ENCODE measurements at regions not wholly inside any gene's neighbourhood (a gene's known extent, or its start where the extent isn't known, plus 50 kb on each side); places are given as distances from the start of the nearest gene placed in this dataset.

DNA sequence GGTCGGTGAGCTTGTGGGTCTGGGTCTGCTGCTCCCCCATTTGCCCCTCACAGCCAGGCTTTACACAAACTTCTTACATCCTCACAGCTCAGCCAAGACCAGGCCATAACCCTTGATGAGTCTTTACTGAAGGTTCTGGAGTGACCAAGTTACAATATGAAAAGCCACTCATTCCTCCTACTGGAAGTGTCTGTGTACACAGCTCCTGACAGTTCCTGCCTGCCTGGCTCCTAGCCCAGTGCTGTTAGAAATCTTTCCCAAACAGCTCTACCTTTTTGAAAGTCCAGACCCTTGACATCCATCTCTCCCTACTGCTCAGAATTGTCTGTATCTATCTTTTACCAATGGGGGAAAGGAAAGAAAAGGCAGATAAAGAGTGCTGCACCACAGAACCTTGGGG, 106.9 kb downstream of the PAX1 start:
- no peaks in the 10 kb centered on the region for H3K4me1 ChIP-seq (ENCODE audit: low read depth)
- H3K27ac ChIP-seq = no peak overlapping the region
- H3K4me3 ChIP-seq = no peak overlapping the region
- H3K27me3 ChIP-seq = no peaks in the 10 kb centered on the region
- H3K36me3 ChIP-seq = no peaks in the 10 kb centered on the region
- no peaks in the 10 kb centered on the region for H3K9me3 ChIP-seq (ENCODE audit: low read depth)
- DNase-seq (ENCODE audit: low read depth in 1 of 2, low spot score in 1 of 2) = no peak
- TF ChIP-seq, protein P1, sequence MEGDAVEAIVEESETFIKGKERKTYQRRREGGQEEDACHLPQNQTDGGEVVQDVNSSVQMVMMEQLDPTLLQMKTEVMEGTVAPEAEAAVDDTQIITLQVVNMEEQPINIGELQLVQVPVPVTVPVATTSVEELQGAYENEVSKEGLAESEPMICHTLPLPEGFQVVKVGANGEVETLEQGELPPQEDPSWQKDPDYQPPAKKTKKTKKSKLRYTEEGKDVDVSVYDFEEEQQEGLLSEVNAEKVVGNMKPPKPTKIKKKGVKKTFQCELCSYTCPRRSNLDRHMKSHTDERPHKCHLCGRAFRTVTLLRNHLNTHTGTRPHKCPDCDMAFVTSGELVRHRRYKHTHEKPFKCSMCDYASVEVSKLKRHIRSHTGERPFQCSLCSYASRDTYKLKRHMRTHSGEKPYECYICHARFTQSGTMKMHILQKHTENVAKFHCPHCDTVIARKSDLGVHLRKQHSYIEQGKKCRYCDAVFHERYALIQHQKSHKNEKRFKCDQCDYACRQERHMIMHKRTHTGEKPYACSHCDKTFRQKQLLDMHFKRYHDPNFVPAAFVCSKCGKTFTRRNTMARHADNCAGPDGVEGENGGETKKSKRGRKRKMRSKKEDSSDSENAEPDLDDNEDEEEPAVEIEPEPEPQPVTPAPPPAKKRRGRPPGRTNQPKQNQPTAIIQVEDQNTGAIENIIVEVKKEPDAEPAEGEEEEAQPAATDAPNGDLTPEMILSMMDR (IDR thresholded peaks at IDR 0.05; ENCODE audit: low read depth, low read length) = no peak

DNA sequence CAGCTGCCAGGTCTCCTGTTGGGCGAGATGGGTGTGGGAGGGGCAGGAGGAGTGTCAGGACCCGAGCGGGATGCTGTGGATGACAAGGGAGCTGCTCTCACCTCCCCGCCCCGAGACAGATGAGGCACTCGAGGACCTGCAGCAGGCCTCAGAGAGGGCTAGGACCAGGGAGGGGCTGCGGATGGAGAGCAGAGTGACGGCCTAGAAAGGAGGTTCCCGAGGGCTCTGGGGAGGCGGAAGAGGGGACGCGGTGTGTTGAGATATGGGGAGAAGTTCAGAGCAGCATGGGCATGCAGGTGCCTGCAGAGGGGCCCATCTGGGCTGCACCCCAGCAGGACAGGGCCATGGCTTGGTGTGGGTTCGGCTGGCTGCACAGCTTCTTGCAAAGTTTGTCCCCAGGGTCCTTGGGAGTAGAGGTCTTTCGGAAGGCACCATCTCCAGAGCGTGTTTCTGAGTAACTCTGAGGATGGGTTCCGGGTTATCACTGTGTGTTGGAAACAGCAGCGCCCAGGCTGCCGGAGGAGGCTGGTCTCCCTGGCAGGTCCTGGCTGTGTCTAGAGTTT, 104.6 kb downstream of the PAX1 start:
- H3K27ac ChIP-seq = no peak overlapping the region
- no peak for DNase-seq (ENCODE audit: low read depth in 1 of 2, low spot score in 1 of 2)
- no peak overlapping the region for H3K4me3 ChIP-seq
- H3K9me3 ChIP-seq (ENCODE audit: low read depth) = no peaks in the 10 kb centered on the region
- no peaks in the 10 kb centered on the region for H3K36me3 ChIP-seq
- TF ChIP-seq, protein P1 (IDR thresholded peaks at IDR 0.05; ENCODE audit: low read depth, low read length) = no peak
- peaks cover 12% of the 10 kb centered on the region for H3K27me3 ChIP-seq
- no peaks in the 10 kb centered on the region for H3K4me1 ChIP-seq (ENCODE audit: low read depth)

DNA sequence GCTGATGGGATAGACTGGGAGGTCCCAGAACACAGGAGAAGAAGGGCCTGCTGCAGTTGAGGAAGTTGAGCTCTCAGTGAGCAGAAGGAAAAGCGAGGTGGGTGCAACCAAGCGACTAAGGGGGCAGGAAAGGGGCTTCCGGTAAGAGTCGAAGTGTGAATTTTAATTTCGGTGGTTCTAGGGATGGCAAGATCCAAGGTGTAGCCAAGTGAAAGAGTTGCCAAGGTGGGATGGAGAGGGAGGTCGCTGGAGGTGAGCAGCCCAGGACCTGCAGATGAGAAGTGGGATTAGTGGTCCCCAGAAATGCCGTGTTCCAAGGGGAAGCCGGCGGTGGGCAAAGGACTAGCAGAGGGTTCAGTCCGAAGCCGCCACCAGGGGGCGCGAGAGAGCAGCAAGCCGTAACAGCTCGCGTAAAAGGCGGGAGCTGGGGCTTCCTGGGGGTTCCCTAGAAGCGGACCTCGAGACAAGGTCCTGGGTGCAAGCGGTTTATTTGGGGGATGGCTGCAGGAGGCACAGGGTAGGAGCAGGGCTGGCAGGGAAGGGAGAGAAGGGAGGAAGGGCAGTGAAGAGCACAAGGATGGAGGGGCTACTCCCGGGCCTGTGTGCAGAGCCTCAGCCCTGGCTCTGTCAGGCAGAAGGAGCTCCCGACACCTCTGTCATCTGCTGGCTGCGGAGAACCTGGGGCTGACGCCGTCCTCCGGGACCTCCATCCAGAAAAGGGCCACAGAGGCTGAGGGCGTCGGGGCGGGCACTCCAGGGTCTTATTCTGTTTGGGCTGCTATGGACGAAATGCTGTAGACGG, 103.6 kb downstream of the PAX1 start:
- Histone ChIP-seq H3K4me1 (ENCODE audit: low read depth) (no peaks in the 10 kb centered on the region), H3K27me3 (peaks cover 15% of the 10 kb centered on the region), H3K36me3 (no peaks in the 10 kb centered on the region), H3K4me3 (no peak overlapping the region), H3K9me3 (ENCODE audit: low read depth) (no peaks in the 10 kb centered on the region), H3K27ac (no peak overlapping the region)
- TF ChIP-seq, protein P1 (IDR thresholded peaks at IDR 0.05; ENCODE audit: low read depth, low read length) = peak; percentile 6
- DNase-seq (ENCODE audit: low read depth in 1 of 2, low spot score in 1 of 2) = peak in 1 of 2 donors; percentile 82

DNA sequence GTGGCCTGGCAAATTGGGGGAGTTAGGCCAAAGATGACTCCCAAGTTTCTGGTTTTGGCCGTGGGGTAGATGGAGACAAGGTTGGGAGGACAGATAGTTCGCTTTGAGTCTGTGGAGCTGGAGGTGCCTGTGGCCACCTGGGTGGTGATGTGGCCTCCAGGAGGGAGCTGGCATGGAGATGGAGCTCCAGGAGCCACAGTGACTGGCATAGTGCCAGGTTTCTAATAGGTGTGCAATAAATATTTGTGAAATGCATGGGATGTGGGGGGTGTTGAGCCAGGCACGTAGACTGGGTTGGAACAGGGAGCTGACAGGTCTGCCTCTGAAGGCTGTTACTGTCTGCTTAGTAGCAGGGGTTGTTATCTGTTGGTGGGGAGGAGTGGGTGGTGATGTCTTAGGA, 102.7 kb downstream of the PAX1 start:
- DNase-seq (ENCODE audit: low read depth in 1 of 2, low spot score in 1 of 2) = no peak
- no peaks in the 10 kb centered on the region for H3K9me3 ChIP-seq (ENCODE audit: low read depth)
- H3K27me3 ChIP-seq = peaks cover 21% of the 10 kb centered on the region
- TF ChIP-seq, protein P1 (IDR thresholded peaks at IDR 0.05; ENCODE audit: low read depth, low read length) = no peak
- no peaks in the 10 kb centered on the region for H3K36me3 ChIP-seq
- no peaks in the 10 kb centered on the region for H3K4me1 ChIP-seq (ENCODE audit: low read depth)
- no peak overlapping the region for H3K4me3 ChIP-seq
- no peak overlapping the region for H3K27ac ChIP-seq

DNA sequence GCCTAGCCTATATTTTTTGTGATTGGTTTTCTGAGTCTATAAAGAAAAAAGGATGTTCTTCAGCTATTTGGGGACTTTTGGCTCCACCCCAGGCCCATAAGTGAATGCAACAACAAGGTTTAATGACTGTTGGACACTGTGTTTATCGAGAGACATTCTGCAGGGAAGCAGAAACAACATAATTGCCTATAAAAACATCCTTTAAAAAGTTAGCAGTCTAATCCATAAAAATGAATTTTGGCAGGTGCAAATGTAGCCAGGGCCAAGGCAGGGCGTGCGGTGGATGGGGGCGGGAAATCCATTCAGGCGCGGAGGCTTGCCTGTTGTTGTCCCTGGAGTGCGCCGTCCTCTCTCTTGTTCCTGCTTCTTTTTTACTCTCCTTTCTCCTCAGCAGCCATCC, 99.3 kb downstream of the PAX1 start:
- Histone ChIP-seq H3K4me3 (no peak overlapping the region), H3K36me3 (no peaks in the 10 kb centered on the region), H3K27ac (no peak overlapping the region), H3K4me1 (ENCODE audit: low read depth) (no peaks in the 10 kb centered on the region), H3K27me3 (peaks cover 24% of the 10 kb centered on the region), H3K9me3 (ENCODE audit: low read depth) (no peaks in the 10 kb centered on the region)
- DNase-seq (ENCODE audit: low read depth in 1 of 2, low spot score in 1 of 2) = no peak
- TF ChIP-seq, protein P1 (IDR thresholded peaks at IDR 0.05; ENCODE audit: low read depth, low read length) = no peak
